ENCODE measurements at regions not wholly inside any gene's neighbourhood (a gene's known extent, or its start where the extent isn't known, plus 50 kb on each side); places are given as distances from the start of the nearest gene placed in this dataset.
A peak's percentile ranks its signal among the peaks of the same experiment; 100 is the strongest.

- no peak for DNase-seq (ENCODE audit: low read depth in 1 of 2, low spot score in 1 of 2)
- TF ChIP-seq REST (IDR thresholded peaks at IDR 0.05; ENCODE audit: insufficient replicate concordance, low read depth) = no peak
- TF ChIP-seq GABPA (IDR thresholded peaks at IDR 0.05; ENCODE audit: low read depth) = no peak
- no peak for TF ChIP-seq POLR2AphosphoS5 (IDR thresholded peaks at IDR 0.05; ENCODE audit: low read depth)
- no peak for TF ChIP-seq SPI1 (IDR thresholded peaks at IDR 0.05; ENCODE audit: borderline replicate concordance, low read depth)
- TF ChIP-seq CTCF (IDR thresholded peaks at IDR 0.05; ENCODE audit: insufficient read depth, low read length) = no peak
- Histone ChIP-seq H3K4me3 (replicated peaks; ENCODE audit: insufficient read depth, low read length) (no peak overlapping the region), H3K27me3 (ENCODE audit: insufficient read depth, poor library complexity, severe bottlenecking) (no peaks in the 10 kb centered on the region), H3K27ac (replicated peaks) (no peak overlapping the region)
Measured at GRCh38 chr3:186465508-186465907, 78.7 kb downstream of the CRYGS start.

- Histone ChIP-seq H3K27me3 (ENCODE audit: insufficient read depth, poor library complexity, severe bottlenecking) (no peaks in the 10 kb centered on the region), H3K4me3 (replicated peaks; ENCODE audit: insufficient read depth, low read length) (no peak overlapping the region), H3K27ac (replicated peaks) (no peak overlapping the region)
- TF ChIP-seq POLR2AphosphoS5 (IDR thresholded peaks at IDR 0.05; ENCODE audit: low read depth) (no peak), CTCF (IDR thresholded peaks at IDR 0.05; ENCODE audit: insufficient read depth, low read length) (peak; percentile 25)
- peak in 1 of 2 experiments; percentile 23 for DNase-seq (ENCODE audit: low read depth in 1 of 2, low spot score in 1 of 2)
Measured at GRCh38 chr3:186464424-186465093, 79.6 kb downstream of the CRYGS start.

- H3K27ac ChIP-seq (replicated peaks) = no peak overlapping the region
- H3K27me3 ChIP-seq (ENCODE audit: insufficient read depth, poor library complexity, severe bottlenecking) = no peaks in the 10 kb centered on the region
- TF ChIP-seq CTCF (IDR thresholded peaks at IDR 0.05; ENCODE audit: insufficient read depth, low read length) (no peak), POLR2AphosphoS5 (IDR thresholded peaks at IDR 0.05; ENCODE audit: low read depth) (no peak), REST (IDR thresholded peaks at IDR 0.05; ENCODE audit: insufficient replicate concordance, low read depth) (no peak)
- H3K4me3 ChIP-seq (replicated peaks; ENCODE audit: insufficient read depth, low read length) = no peak overlapping the region
- DNase-seq (ENCODE audit: low read depth in 1 of 2, low spot score in 1 of 2) = no peak
Measured at GRCh38 chr3:186461141-186461540, 83.0 kb downstream of the CRYGS start.

- no peaks in the 10 kb centered on the region for H3K27me3 ChIP-seq (ENCODE audit: insufficient read depth, poor library complexity, severe bottlenecking)
Measured at GRCh38 chr3:186459108-186459467, 85.1 kb downstream of the CRYGS start.

More at GRCh38 chr3:186459108-186459467, 85.1 kb downstream of the CRYGS start:
- H3K27ac ChIP-seq (replicated peaks) = no peak overlapping the region
- DNase-seq (ENCODE audit: low read depth in 1 of 2, low spot score in 1 of 2) = no peak
- TF ChIP-seq GABPA (IDR thresholded peaks at IDR 0.05; ENCODE audit: low read depth) = no peak
- TF ChIP-seq REST (IDR thresholded peaks at IDR 0.05; ENCODE audit: insufficient replicate concordance, low read depth) = no peak
- no peak for TF ChIP-seq CTCF (IDR thresholded peaks at IDR 0.05; ENCODE audit: insufficient read depth, low read length)
- no peak for TF ChIP-seq POLR2AphosphoS5 (IDR thresholded peaks at IDR 0.05; ENCODE audit: low read depth)
- no peak overlapping the region for H3K4me3 ChIP-seq (replicated peaks; ENCODE audit: insufficient read depth, low read length)

All from HL-60 (cell line).